ENCODE measurements at regions not wholly inside any gene's neighbourhood (a gene's known extent, or its start where the extent isn't known, plus 50 kb on each side); places are given as distances from the start of the nearest gene placed in this dataset.
A peak's percentile ranks its signal among the peaks of the same experiment; 100 is the strongest.

DNA sequence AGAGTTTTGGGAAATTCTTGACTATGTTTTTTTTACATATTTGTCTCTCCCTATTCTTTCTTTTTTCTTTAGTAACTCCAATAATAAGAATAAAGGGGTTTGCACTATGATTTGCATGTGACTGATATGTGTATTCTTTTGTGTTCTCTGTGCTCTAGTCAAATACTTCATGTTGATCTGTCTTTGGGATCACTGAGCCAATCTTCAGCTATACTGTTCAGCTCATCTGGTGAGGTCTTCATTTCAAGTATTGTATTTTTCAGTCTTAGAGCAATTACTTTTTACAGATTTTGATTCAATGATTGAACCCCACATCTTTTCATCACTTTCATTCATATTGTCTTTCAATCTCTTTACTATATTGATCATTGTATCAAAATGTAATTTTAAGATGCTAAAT, 58.1 kb upstream of the TAF11L2 start:
- DNase-seq (no peak), ATAC-seq (no peak)
- no peaks in the 10 kb centered on the region for H3K27me3 ChIP-seq
- no peaks in the 10 kb centered on the region for H3K36me3 ChIP-seq
- intact Hi-C loops (cut with DNase I) = no loop called here
- H3K27ac ChIP-seq = no peak overlapping the region
- TF ChIP-seq, protein P1, sequence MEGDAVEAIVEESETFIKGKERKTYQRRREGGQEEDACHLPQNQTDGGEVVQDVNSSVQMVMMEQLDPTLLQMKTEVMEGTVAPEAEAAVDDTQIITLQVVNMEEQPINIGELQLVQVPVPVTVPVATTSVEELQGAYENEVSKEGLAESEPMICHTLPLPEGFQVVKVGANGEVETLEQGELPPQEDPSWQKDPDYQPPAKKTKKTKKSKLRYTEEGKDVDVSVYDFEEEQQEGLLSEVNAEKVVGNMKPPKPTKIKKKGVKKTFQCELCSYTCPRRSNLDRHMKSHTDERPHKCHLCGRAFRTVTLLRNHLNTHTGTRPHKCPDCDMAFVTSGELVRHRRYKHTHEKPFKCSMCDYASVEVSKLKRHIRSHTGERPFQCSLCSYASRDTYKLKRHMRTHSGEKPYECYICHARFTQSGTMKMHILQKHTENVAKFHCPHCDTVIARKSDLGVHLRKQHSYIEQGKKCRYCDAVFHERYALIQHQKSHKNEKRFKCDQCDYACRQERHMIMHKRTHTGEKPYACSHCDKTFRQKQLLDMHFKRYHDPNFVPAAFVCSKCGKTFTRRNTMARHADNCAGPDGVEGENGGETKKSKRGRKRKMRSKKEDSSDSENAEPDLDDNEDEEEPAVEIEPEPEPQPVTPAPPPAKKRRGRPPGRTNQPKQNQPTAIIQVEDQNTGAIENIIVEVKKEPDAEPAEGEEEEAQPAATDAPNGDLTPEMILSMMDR (IDR thresholded peaks at IDR 0.05) = no peak
- H3K4me3 ChIP-seq = no peak overlapping the region
- H3K9me3 ChIP-seq = peaks cover 0 to 23% (median 5%) of the 10 kb centered on the region in 11 donors
- H3K4me1 ChIP-seq = peaks cover 0 to 14% (median 0%) of the 10 kb centered on the region in 9 donors

- intact Hi-C loops (cut with DNase I) = no loop called here
- no peaks in the 10 kb centered on the region for H3K36me3 ChIP-seq
- peaks cover 0 to 12% (median 0%) of the 10 kb centered on the region in 9 donors for H3K4me1 ChIP-seq
- ATAC-seq = no peak
- H3K9me3 ChIP-seq = peaks cover 0 to 23% (median 5%) of the 10 kb centered on the region in 11 donors
- H3K27me3 ChIP-seq = no peaks in the 10 kb centered on the region
- no peak for DNase-seq
- TF ChIP-seq, protein P1 (IDR thresholded peaks at IDR 0.05) = no peak
- no peak overlapping the region for H3K27ac ChIP-seq
- no peak overlapping the region for H3K4me3 ChIP-seq
Observed at GRCh38 chr5:17440766-17441165, 57.3 kb upstream of the TAF11L2 start.

- intact Hi-C loops (cut with DNase I) = no loop called here
- WGBS, 2 donors = 69 to 80% methylated on average over 3 of the region's 3 CpGs
Observed at GRCh38 chr5:17441351-17441750, 56.7 kb upstream of the TAF11L2 start.

DNA sequence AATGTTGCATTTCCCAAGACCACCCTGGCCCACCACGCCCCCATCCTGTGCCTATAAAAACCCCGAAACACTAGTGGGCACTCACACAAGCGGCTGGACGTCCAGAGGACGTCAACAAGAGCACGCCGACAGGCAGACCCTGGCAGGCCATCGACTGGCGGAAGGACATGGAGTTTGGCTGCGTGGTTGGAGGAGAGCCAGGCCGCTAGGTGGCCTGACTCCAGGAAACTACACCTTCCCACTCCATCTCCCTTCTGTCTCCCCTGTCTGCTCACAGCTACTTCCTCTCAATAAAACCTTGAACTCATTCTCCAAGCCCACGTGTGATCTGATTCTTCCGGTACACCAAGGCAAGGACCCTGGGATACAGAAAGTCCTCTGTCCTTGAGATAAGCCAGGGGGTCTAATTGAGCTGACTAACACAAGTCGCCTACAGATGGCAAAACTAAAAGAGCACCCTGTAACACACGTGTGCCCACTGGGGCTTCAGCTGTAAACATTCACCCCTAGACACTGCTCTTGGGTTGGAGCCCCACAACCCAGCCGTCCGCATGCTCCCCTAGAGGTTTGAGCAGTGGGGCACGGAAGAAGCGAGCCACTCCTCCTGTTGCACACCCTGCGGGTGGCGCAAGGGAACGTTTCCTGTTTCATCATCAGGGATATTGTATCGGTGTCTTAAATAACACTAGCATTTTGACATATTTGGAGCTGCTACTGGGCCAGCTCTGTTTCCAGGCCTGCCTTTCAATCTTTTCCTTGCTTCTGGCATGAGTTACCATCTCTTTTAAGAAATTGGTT, 54.5 kb upstream of the TAF11L2 start:
- intact Hi-C loops (cut with DNase I) = no loop called here
- DNase-seq (no peak), ATAC-seq (no peak)
- Histone ChIP-seq H3K27me3 (no peaks in the 10 kb centered on the region), H3K4me1 (no peaks in the 10 kb centered on the region), H3K36me3 (no peaks in the 10 kb centered on the region), H3K4me3 (no peak overlapping the region), H3K9me3 (peaks cover 0 to 23% (median 5%) of the 10 kb centered on the region in 11 donors), H3K27ac (peak overlapping the region in 1 of 10 donors; percentile 78)
- 85 to 89% methylated on average over 23 of the region's 23 CpGs for WGBS, 2 donors
- TF ChIP-seq, protein P1 (IDR thresholded peaks at IDR 0.05) = no peak

More at GRCh38 chr5:17441351-17441750, 56.7 kb upstream of the TAF11L2 start:
- Histone ChIP-seq H3K27me3 (no peaks in the 10 kb centered on the region), H3K4me1 (peaks cover 0 to 8% (median 0%) of the 10 kb centered on the region in 9 donors), H3K27ac (no peak overlapping the region), H3K4me3 (no peak overlapping the region), H3K36me3 (no peaks in the 10 kb centered on the region), H3K9me3 (peaks cover 0 to 23% (median 5%) of the 10 kb centered on the region in 11 donors)
- ATAC-seq = no peak
- DNase-seq = no peak
- TF ChIP-seq, protein P1 (IDR thresholded peaks at IDR 0.05) = no peak
